Liver (tissue), 1 donor: ENCODE measurements at regions not wholly inside any gene's neighbourhood (a gene's known extent, or its start where the extent isn't known, plus 50 kb on each side); places are given as distances from the start of the nearest gene placed in this dataset. TPM values are rescaled to one million over a fixed set of nuclear protein-coding genes. Genes with fewer than 3 reads are reported as not detected.

Source experiments
- small RNA-seq: library from RNA; depleted of rRNA; stranded (forward); fragments of <200 nt; gene quantifications from one replicate; pipeline ENCODE3, GENCODE V24; 2014

Small RNA genes in the stretch of these regions (small RNA-seq; reads per million reads assigned to genes)
- gene MIR216A (not detected), gene MIR216B (not detected), gene MIR217 (not detected)
